H9 (cell line): ENCODE measurements at regions not wholly inside any gene's neighbourhood (a gene's known extent, or its start where the extent isn't known, plus 50 kb on each side); places are given as distances from the start of the nearest gene placed in this dataset.

Experiments used
- DNase-seq: peaks from one replicate; pipeline ENCODE4 v3.0.0-alpha.2; 2017
- H2AFZ ChIP-seq: one replicate; pipeline ENCODE4 v1.6.1; 2013; ENCODE audit warnings: mild to moderate bottlenecking, low read length, control low read depth, moderate library complexity
- H2AK5ac ChIP-seq: 2 replicates; pipeline ENCODE4 v1.6.1; 2013; ENCODE audit warnings: low read length, control low read depth, mixed read lengths; ENCODE audit not compliant: insufficient read length
- H2BK120ac ChIP-seq: one replicate; pipeline ENCODE4 v1.6.1; 2013; ENCODE audit warnings: low read depth, mild to moderate bottlenecking, low read length, control low read depth, inconsistent platforms; ENCODE audit not compliant: poor library complexity, severe bottlenecking
- H2BK12ac ChIP-seq: 2 replicates; pipeline ENCODE4 v1.6.1; 2013; ENCODE audit warnings: low read length, control low read depth, mixed read lengths, low read depth; ENCODE audit not compliant: insufficient read length
- H2BK15ac ChIP-seq: 2 replicates; pipeline ENCODE4 v1.6.1; 2013; ENCODE audit warnings: low read depth, low read length, control low read depth
- H2BK20ac ChIP-seq: one replicate; pipeline ENCODE4 v1.6.1; 2013; ENCODE audit warnings: low read depth, mild to moderate bottlenecking, low read length, control low read depth, inconsistent platforms; ENCODE audit not compliant: poor library complexity, severe bottlenecking
- H2BK5ac ChIP-seq: 2 replicates; pipeline ENCODE4 v1.6.1; 2013; ENCODE audit warnings: low read length, control low read depth, mixed read lengths; ENCODE audit not compliant: insufficient read length
- H3K14ac ChIP-seq: 2 replicates; pipeline ENCODE4 v1.6.1; 2013; ENCODE audit warnings: low read length, control low read depth; ENCODE audit not compliant: insufficient read depth
- H3K18ac ChIP-seq: 2 replicates; pipeline ENCODE4 v1.6.1; 2013; ENCODE audit warnings: low read depth, mild to moderate bottlenecking, mixed read lengths, low read length, control low read depth; ENCODE audit not compliant: insufficient read length
- H3K23ac ChIP-seq: 2 replicates; pipeline ENCODE4 v1.6.1; 2013; ENCODE audit warnings: low read length, control low read depth, mixed read lengths, low read depth; ENCODE audit not compliant: insufficient read length
- H3K23me2 ChIP-seq: 2 replicates; pipeline ENCODE4 v1.6.1; 2013; ENCODE audit warnings: low read depth, mild to moderate bottlenecking, mixed read lengths, low read length, control low read depth; ENCODE audit not compliant: insufficient read length, poor library complexity, severe bottlenecking
- H3K27ac ChIP-seq: 2 replicates; pipeline ENCODE4 v1.5.1; 2013; ENCODE audit warnings: low read length, control low read depth, mixed read lengths, low read depth; ENCODE audit not compliant: insufficient read length
- H3K27me3 ChIP-seq: 2 replicates; pipeline ENCODE4 v1.6.1; 2013; ENCODE audit warnings: low read length, control low read depth, inconsistent platforms; ENCODE audit not compliant: insufficient read depth
- H3K4ac ChIP-seq: 2 replicates; pipeline ENCODE4 v1.6.1; 2013; ENCODE audit warnings: low read depth, mild to moderate bottlenecking, control low read depth, inconsistent platforms, low read length, moderate library complexity
- H3K4me1 ChIP-seq: 2 replicates; pipeline ENCODE4 v1.6.1; 2013; ENCODE audit warnings: low read length, control low read depth, inconsistent platforms; ENCODE audit not compliant: insufficient read depth
- H3K4me2 ChIP-seq: 2 replicates; pipeline ENCODE4 v1.6.1; 2013; ENCODE audit warnings: low read length, control low read depth, mixed read lengths; ENCODE audit not compliant: insufficient read length, insufficient read depth
- H3K56ac ChIP-seq: 2 replicates; pipeline ENCODE4 v1.6.1; 2013; ENCODE audit warnings: low read depth, mild to moderate bottlenecking, mixed read lengths, low read length, control low read depth; ENCODE audit not compliant: insufficient read length
- H3K79me1 ChIP-seq: 2 replicates; pipeline ENCODE4 v1.6.1; 2013; ENCODE audit warnings: low read depth, mild to moderate bottlenecking, moderate library complexity, low read length, control low read depth, inconsistent platforms; ENCODE audit not compliant: insufficient read depth, poor library complexity, severe bottlenecking
- H3K79me2 ChIP-seq: 2 replicates; pipeline ENCODE4 v1.6.1; 2013; ENCODE audit warnings: low read length, control low read depth, inconsistent platforms; ENCODE audit not compliant: insufficient read depth
- H3K9ac ChIP-seq: 2 replicates; pipeline ENCODE4 v1.6.1; 2013; ENCODE audit warnings: low read length, control low read depth, mixed read lengths; ENCODE audit not compliant: insufficient read length; ENCODE audit errors: extremely low read depth
- H3K9me3 ChIP-seq: one replicate; pipeline ENCODE4 v1.6.1; 2013; ENCODE audit warnings: low read depth, low read length, inconsistent platforms; ENCODE audit not compliant: control insufficient read depth
- H3T11ph ChIP-seq: one replicate; pipeline ENCODE4 v1.6.1; 2013; ENCODE audit warnings: mild to moderate bottlenecking, low read length, control low read depth, inconsistent platforms
- H4K20me1 ChIP-seq: one replicate; pipeline ENCODE4 v1.6.1; 2013; ENCODE audit not compliant: control insufficient read depth, insufficient read length, insufficient read depth
- H4K5ac ChIP-seq: 2 replicates; pipeline ENCODE4 v1.6.1; 2013; ENCODE audit warnings: low read depth, mild to moderate bottlenecking, mixed read lengths, low read length, control low read depth; ENCODE audit not compliant: insufficient read length
- H4K8ac ChIP-seq: replicated peaks from 2 replicates; pipeline ENCODE4 v1.6.1; 2013; ENCODE audit warnings: low read length, control low read depth, mixed read lengths, low read depth; ENCODE audit not compliant: insufficient read length
- H4K91ac ChIP-seq: 2 replicates; pipeline ENCODE4 v1.6.1; 2013; ENCODE audit warnings: low read depth, mild to moderate bottlenecking, moderate library complexity, mixed read lengths, low read length, control low read depth; ENCODE audit not compliant: insufficient read length
- H3K27ac Mint-ChIP-seq, 3 experiments: 2 replicates in 2 of 3; 3 replicates in 1 of 3; pipeline ENCODE4 v1.8.0; 2020 to 2021; ENCODE audit warnings: mixed read lengths in 3 of 3, mild to moderate bottlenecking in 1 of 3, moderate library complexity in 1 of 3
- H3K27me3 Mint-ChIP-seq: 2 replicates; pipeline ENCODE4 v1.8.0; 2021; ENCODE audit warnings: low read depth, mild to moderate bottlenecking, moderate library complexity, mixed read lengths
- H3K36me3 Mint-ChIP-seq, 3 experiments: 2 replicates in 2 of 3; 3 replicates in 1 of 3; pipeline ENCODE4 v1.8.0; 2020 to 2021; ENCODE audit warnings: low read depth in 3 of 3, mixed read lengths in 3 of 3; ENCODE audit not compliant: insufficient read depth in 1 of 3
- H3K4me1 Mint-ChIP-seq, 2 experiments: 2 replicates each; pipeline ENCODE4 v1.8.0; 2020; ENCODE audit warnings: mixed read lengths in 2 of 2
- H3K4me3 Mint-ChIP-seq, 2 experiments: 2 replicates in 1 of 2; 3 replicates in 1 of 2; pipeline ENCODE4 v1.8.0; 2020 to 2021; ENCODE audit warnings: mild to moderate bottlenecking in 2 of 2, mixed read lengths in 2 of 2, moderate library complexity in 1 of 2
- H3K9me3 Mint-ChIP-seq, 2 experiments: 2 replicates in 1 of 2; 3 replicates in 1 of 2; pipeline ENCODE4 v1.8.0; 2020; ENCODE audit warnings: mild to moderate bottlenecking in 2 of 2, mixed read lengths in 2 of 2, moderate library complexity in 1 of 2
- CTCF ChIP-seq: fragments of 200-600 bp; sonication (generic); conservative IDR thresholded peaks from 3 replicates; pipeline ENCODE4 v1.8.0; 2021; ENCODE audit warnings: antibody characterized with exemption, mild to moderate bottlenecking
- WGBS: extraction: QIAGEN DNeasy Blood & Tissue Kit; methylation state at CpG from one replicate; pipeline ENCODE4 v1.1.7; 2013; ENCODE audit warnings: missing lambda C conversion rate, low lambda C conversion rate, mixed read lengths; ENCODE audit not compliant: insufficient read length; ENCODE audit errors: extremely low coverage; 5-methylcytosine and 5-hydroxymethylcytosine counted together

DNA sequence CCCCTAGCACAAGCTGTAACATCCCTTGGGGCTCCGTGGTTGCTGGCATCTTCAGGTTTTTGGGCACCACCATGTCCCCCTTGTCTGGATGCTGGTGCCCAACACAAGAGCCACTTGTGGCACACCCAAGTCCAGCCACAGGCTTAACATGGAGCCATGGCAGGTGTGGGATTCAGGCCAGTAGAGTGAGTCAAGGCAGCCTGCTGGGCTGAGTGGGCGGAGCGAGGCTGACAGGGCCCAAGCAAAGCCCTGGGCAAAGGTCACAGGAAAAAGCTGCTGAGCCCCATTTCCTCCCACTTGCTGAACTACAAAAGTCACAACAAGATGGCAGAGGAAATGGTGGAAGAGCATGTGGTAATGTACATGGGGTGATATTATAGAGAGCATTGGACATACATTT, 950.7 kb upstream of the FLRT2 start:
- H3K14ac ChIP-seq: no peak overlapping the region
- H4K8ac ChIP-seq: no peak overlapping the region
- H2BK15ac ChIP-seq: no peak overlapping the region
- 0 out of 5 replicates have a peak, but pooled peaks cover 0 to 2% of the 10 kb centered on the region in 2 experiments for H3K9me3 Mint-ChIP-seq
- no peak overlapping the region for H2AFZ ChIP-seq
- H3K27ac ChIP-seq: no peak overlapping the region
- H3K27me3 Mint-ChIP-seq: no peaks in the 10 kb centered on the region
- H3K9me3 ChIP-seq: no peaks in the 10 kb centered on the region
- H3K18ac ChIP-seq: no peak overlapping the region
- no peaks in the 10 kb centered on the region for H3K79me1 ChIP-seq
- H2AK5ac ChIP-seq: no peak overlapping the region
- no peak overlapping the region for H3T11ph ChIP-seq
- H3K4me1 ChIP-seq: no peaks in the 10 kb centered on the region
- H3K4me3 Mint-ChIP-seq: no peak overlapping the region
- H3K79me2 ChIP-seq: no peaks in the 10 kb centered on the region
- H3K4me1 Mint-ChIP-seq: no peaks in the 10 kb centered on the region
- H3K4me2 ChIP-seq: no peak overlapping the region
- no peaks in the 10 kb centered on the region for H4K20me1 ChIP-seq
- H3K23me2 ChIP-seq: no peaks in the 10 kb centered on the region
- no CpG with 5 or more reads among the region's 3 CpGs for WGBS
- no peak overlapping the region for H2BK5ac ChIP-seq
- no peak for TF ChIP-seq CTCF
- no peaks in the 10 kb centered on the region for H3K27me3 ChIP-seq
- H4K91ac ChIP-seq: no peak overlapping the region
- no peak overlapping the region for H3K9ac ChIP-seq
- H3K56ac ChIP-seq: no peak overlapping the region
- H2BK20ac ChIP-seq: no peak overlapping the region
- no peaks in the 10 kb centered on the region for H3K36me3 Mint-ChIP-seq
- H3K27ac Mint-ChIP-seq: no peak overlapping the region
- DNase-seq: no peak
- H2BK120ac ChIP-seq: no peak overlapping the region
- no peak overlapping the region for H3K4ac ChIP-seq
- H3K23ac ChIP-seq: no peak overlapping the region
- no peak overlapping the region for H4K5ac ChIP-seq
- H2BK12ac ChIP-seq: no peak overlapping the region
